Kidney capillary endothelial cell (primary cell): ENCODE measurements at regions not wholly inside any gene's neighbourhood (a gene's known extent, or its start where the extent isn't known, plus 50 kb on each side); places are given as distances from the start of the nearest gene placed in this dataset.
"Not testable (repeated sequence)": the region's sequence is repeated elsewhere in the genome, so short reads cannot be mapped to it uniquely, and the experiment has no call there.

Source experiments
- DNase-seq: peaks from one replicate; pipeline ENCODE4 v3.0.0-alpha.2; 2018; ENCODE audit warnings: low spot score

- DNase-seq, result no peak
These were observed 73.4 kb upstream of the CUX1 start for GRCh38 chr7:101743995-101744360.

GRCh38 chr7:101744588-101744987 is 72.8 kb upstream of the CUX1 start:
- DNase-seq, result no peak

- no peak for DNase-seq
These were observed 71.1 kb upstream of the CUX1 start for GRCh38 chr7:101746314-101746713.

- no peak for DNase-seq
These were observed 70.2 kb upstream of the CUX1 start for GRCh38 chr7:101747053-101747878.

GRCh38 chr7:101747879-101748345 is 69.5 kb upstream of the CUX1 start:
- no peak for DNase-seq

- DNase-seq, result no peak
These were observed 67.5 kb upstream of the CUX1 start for GRCh38 chr7:101749891-101750290.

GRCh38 chr7:101753316-101753715 is 64.1 kb upstream of the CUX1 start:
- DNase-seq, result no peak

- peak; percentile 17 for DNase-seq
These were observed 62.8 kb upstream of the CUX1 start for GRCh38 chr7:101754424-101755159.

GRCh38 chr7:101757879-101758278 is 59.5 kb upstream of the CUX1 start:
- no peak for DNase-seq

- not testable (repeated sequence) for DNase-seq
These were observed 58.9 kb upstream of the CUX1 start for GRCh38 chr7:101758519-101758918.

- DNase-seq, result no peak
These were observed 53.2 kb upstream of the CUX1 start for GRCh38 chr7:101764221-101764620.

- DNase-seq, result no peak
These were observed 49.9 kb upstream of the CUX1 start for GRCh38 chr7:101767544-101767943.
